HG03442 (cell line): ENCODE measurements at regions not wholly inside any gene's neighbourhood (a gene's known extent, or its start where the extent isn't known, plus 50 kb on each side); places are given as distances from the start of the nearest gene placed in this dataset.
"Not testable (repeated sequence)": the region's sequence is repeated elsewhere in the genome, so short reads cannot be mapped to it uniquely, and the experiment has no call there.

Source experiments
- ATAC-seq: cut with Tn5 transposase; IDR thresholded peaks from one replicate; pipeline ENCODE4 v1.9.1; 2021; ENCODE audit warnings: mild to moderate bottlenecking, moderate library complexity; ENCODE audit not compliant: unreplicated experiment

- not testable (repeated sequence) for ATAC-seq
Observed at GRCh38 chr15:31647337-31647826, 320.7 kb downstream of the KLF13 start.

GRCh38 chr15:31649634-31650033, 323.0 kb downstream of the KLF13 start:
- not testable (repeated sequence) for ATAC-seq

- not testable (repeated sequence) for ATAC-seq
Observed at GRCh38 chr15:31650055-31650701, 323.5 kb downstream of the KLF13 start.

- ATAC-seq, result not testable (repeated sequence)
Observed at GRCh38 chr15:31656915-31657314, 330.3 kb downstream of the KLF13 start.

DNA sequence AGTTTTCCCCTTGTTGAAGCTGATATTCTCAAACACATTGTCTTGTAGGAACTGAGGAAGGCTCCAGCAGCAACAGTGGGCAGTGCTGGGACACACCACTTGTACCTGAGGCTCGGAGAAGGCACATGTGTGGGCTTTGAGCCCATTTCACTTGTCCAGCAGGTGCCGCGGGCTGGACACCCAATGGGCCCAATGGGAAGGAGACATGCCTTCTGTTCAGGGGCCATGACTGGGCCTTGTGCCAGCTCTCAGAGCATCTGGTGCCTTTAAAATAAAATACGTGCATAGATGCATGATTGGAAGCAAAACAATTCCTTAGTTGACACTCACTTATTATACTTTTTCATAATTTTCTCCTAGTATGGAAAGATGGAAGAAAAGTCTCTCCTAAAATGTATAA, 334.2 kb downstream of the KLF13 start:
- no peak for ATAC-seq

- ATAC-seq, result not testable (repeated sequence)
Observed at GRCh38 chr15:31665732-31666131, 339.1 kb downstream of the KLF13 start.

- ATAC-seq, result not testable (repeated sequence)
Observed at GRCh38 chr15:31669158-31669908, 342.7 kb downstream of the KLF13 start.

GRCh38 chr15:31673263-31673662, 346.6 kb downstream of the KLF13 start:
- ATAC-seq, result not testable (repeated sequence)

DNA sequence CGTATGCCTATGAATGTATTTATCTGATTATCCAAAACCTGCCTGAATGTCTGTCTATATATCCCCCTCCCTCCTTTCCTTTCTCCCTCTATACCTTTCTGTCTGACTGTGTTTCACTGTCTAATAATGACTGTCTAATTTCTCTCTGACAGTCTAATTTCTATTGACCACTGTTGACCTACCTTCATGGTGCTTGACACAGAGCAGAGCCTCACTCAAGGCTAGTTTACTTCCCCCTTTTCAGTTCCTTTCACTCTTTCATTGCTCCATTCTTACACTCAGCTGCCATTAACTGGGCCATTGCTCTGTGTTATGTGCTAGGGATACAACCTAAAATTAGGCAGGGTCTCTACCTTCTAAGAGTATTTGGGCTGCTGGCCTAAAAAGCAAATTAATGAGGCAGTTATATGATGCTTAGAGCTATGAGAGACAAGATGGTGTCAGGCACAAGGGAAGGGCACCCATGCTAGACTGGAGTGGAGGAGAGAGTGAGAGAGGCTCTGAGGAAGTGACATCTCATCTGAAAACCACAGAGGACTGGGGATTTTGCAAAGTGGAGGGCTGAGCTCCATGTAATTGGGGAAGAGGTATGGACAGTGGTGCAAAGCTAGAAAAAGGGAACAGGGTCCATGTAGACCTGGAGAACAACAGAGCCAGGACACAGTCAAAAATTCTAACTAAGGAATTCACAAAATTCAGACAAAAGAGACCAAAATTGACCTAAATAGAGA, 348.6 kb upstream of the CHRNA7 start:
- ATAC-seq, result not testable (repeated sequence)

GRCh38 chr15:31687088-31687487, 343.2 kb upstream of the CHRNA7 start:
- ATAC-seq, result not testable (repeated sequence)

- ATAC-seq, result not testable (repeated sequence)
Observed at GRCh38 chr15:31696509-31696908, 333.8 kb upstream of the CHRNA7 start.

GRCh38 chr15:31705076-31705678, 325.1 kb upstream of the CHRNA7 start:
- not testable (repeated sequence) for ATAC-seq

GRCh38 chr15:31707944-31708702, 322.2 kb upstream of the CHRNA7 start:
- peak; percentile 50 for ATAC-seq

- peak; percentile 84 for ATAC-seq
Observed at GRCh38 chr15:31708703-31709327, 321.5 kb upstream of the CHRNA7 start.

GRCh38 chr15:31709479-31709878, 320.8 kb upstream of the CHRNA7 start:
- ATAC-seq, result not testable (repeated sequence)

DNA sequence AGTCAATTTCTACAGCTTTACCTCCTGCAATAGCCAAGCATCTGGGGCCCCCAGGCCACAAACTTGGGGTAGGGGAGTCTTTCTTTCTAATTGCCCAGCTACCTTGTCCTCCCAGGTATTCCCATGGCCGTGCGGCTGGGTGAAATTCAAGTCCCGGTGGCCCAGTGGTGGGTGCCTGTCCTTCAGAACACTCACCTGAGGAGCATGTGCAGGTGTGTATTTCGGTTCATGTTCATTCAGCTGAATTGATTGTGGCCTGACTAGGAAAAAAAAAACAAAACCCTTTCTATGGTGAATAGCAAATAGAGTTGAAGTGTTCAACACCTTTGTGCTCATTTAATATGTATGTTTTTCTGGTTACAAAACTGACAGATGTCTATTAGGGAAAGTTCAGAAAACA, 319.5 kb upstream of the CHRNA7 start:
- ATAC-seq, result not testable (repeated sequence)

DNA sequence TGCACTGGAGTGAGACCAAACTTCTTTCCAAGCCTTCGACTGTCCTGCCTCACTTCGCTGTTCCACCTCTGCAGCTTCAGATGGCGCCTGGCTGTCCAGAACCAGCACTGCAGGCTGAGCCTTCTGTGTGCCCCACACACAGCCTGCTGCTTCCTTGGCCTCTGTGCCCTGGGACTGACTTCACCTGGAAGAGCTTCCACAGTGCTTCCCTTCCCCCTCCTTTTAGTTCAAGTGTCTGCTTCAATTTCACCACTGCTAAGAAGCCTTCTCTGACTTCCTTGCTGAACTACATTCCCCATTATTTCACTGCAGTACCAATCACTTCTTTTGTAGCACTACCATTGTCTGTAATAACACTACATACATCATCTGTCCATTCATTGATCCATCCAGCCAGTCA, 315.1 kb upstream of the CHRNA7 start:
- not testable (repeated sequence) for ATAC-seq

- not testable (repeated sequence) for ATAC-seq
Observed at GRCh38 chr15:31718625-31719024, 311.7 kb upstream of the CHRNA7 start.

DNA sequence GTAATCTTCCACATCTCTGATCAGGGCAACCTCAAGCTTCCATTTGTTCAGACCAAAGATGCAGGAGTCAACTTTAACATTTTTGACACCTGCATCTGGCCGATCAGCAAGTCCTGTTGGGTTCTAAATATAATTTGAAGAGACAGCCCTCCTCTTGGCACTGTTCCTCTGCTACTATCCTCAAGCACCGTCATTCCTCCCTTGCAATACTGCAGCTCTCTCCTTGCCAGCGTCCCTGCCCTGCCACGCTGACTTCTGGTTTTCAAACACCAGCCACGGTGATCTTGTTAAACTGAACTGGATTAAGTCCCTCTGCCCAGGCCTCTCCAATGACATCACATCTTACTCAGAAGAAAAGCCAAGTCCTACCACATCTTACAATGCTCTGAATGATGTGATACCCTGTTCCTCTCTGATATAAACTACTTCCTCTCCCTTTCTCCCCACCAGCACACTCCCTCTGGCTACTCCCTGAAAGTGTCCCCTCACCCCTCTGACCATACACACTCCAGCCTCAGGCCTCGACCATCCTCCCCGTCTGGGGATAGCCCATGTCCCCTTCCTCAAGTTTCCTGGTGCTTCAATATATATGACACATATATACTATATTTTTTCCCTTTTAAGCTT, 310.8 kb upstream of the CHRNA7 start:
- ATAC-seq, result not testable (repeated sequence)
